Retinal pigment epithelial cell (primary cell): ENCODE measurements at regions not wholly inside any gene's neighbourhood (a gene's known extent, or its start where the extent isn't known, plus 50 kb on each side); places are given as distances from the start of the nearest gene placed in this dataset.
A peak's percentile ranks its signal among the peaks of the same experiment; 100 is the strongest.

ENCODE experiments used
- DNase-seq: peaks from one replicate; pipeline ENCODE4 v3.0.0-alpha.2; 2010; ENCODE audit warnings: low read depth
- H3K4me3 ChIP-seq: 2 replicates; pipeline ENCODE4 v1.5.1; 2011; ENCODE audit warnings: mild to moderate bottlenecking, low read length, control low read depth, moderate library complexity
- CTCF ChIP-seq: conservative IDR thresholded peaks from 2 replicates; pipeline ENCODE4 v1.5.1; 2011; ENCODE audit warnings: low read depth, low read length, control low read depth, inconsistent platforms

DNA sequence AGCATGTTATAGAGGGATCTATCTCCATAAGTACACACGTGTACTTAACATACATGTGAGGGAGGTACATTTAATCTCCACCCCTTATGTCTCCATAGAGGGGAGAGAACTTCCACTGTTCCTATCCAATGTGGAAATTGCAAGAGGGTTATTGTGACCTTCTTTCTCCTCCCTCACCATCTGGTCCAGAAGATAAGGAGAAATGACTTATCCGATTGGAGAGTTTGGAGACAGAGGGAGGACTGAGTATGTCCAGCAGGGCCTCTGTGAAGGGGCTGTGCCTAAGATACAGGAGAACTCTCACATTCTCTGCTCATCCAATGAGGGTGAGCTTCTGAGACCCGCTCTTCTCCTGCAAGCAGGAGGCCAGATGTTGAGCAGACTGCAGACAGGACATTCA is 113.1 kb downstream of the QDPR start:
- H3K4me3 ChIP-seq: no peak overlapping the region
- DNase-seq: no peak
- no peak for TF ChIP-seq CTCF

DNA sequence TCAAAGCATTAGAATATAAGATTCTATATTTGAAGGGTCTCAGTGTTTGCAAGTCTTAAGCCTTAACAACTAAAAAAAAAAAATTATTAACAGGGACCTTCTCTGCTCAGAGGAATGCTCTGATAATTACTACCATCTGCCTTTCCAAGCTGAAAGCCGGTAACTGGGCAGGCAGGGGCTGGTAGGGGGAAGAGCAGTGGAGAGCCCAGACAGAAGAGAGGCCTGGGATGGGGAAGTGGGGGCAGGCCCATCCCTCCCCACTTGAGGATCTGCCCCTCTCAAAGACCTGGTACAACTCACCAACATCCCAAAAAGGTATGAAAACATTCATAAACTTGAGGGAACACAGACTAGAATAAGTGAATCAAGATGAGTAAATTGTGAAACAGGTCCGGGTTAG is 113.9 kb downstream of the QDPR start:
- TF ChIP-seq CTCF: no peak
- H3K4me3 ChIP-seq: no peak overlapping the region
- DNase-seq: no peak

DNA sequence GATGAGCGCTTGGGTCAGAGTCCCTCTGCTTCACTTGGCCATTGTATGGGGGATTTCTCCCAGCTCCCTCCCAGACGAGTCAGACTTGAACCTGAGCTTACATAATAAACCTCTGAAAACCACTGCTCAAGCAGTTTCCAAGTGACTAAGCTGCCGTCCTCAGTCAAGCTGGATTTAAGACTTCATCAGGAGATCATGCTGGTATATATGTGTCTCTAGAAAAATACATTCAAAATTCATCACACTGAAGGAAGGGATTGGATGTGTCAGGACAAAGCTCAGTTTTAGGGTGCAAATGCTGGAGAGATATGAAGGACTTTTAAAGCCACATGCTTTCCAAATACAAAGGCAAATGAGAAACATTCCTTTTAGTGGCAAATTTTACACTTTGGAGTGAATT is 114.3 kb downstream of the QDPR start:
- no peak for DNase-seq
- no peak for TF ChIP-seq CTCF
- no peak overlapping the region for H3K4me3 ChIP-seq

- TF ChIP-seq CTCF: no peak
- no peak overlapping the region for H3K4me3 ChIP-seq
- DNase-seq: no peak
Observed at GRCh38 chr4:17385403-17385802, 126.5 kb downstream of the QDPR start.

- no peak for DNase-seq
- TF ChIP-seq CTCF: no peak
- H3K4me3 ChIP-seq: no peak overlapping the region
Observed at GRCh38 chr4:17380347-17380746, 131.5 kb downstream of the QDPR start.

DNA sequence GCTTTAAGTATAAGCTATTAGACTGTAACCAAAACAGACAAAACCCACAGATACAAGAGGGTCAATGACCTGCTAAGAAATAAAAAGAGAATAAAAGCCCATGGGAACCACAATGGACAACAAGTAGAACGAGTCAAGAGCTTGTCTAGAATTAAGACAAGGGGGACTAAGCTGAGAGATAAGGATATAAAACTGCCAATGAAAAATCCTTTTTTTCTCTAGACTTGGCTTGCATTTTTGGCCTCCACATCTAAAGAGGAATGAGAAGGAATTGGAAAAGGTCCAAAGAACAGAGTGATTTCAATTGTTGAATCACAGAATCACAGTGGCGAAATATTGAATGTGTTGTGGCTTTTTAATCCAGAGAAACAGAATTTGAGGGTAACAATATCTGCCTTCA is 135.7 kb downstream of the QDPR start:
- peak; percentile 28 for DNase-seq
- no peak for TF ChIP-seq CTCF

DNA sequence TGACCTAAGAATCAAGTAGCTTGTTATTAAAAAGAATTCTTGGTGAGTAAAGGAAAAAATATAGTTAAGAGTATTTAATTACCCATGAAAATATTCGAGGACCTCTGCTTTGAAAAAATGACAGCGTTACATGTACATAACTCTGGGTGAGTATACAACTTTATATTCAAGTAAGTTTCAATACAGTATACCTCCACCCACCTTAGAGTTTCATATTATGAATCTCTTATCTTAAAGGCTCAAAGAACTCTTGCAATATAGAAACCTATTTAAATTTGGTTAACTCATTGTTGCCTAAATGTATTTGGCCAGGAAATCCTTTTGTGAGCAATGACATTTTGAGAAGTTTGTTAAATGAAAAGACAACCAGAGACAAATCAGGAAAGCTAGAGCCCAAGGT is 138.2 kb downstream of the QDPR start:
- H3K4me3 ChIP-seq: no peak overlapping the region
- TF ChIP-seq CTCF: no peak
- no peak for DNase-seq

More for the DNA sequence above, 135.7 kb downstream of the QDPR start:
- no peak overlapping the region for H3K4me3 ChIP-seq
